Activated CD8-positive, alpha-beta memory T cell treated with anti-CD3 and anti-CD28 coated beads for 36 hours (primary cell): ENCODE measurements at regions not wholly inside any gene's neighbourhood (a gene's known extent, or its start where the extent isn't known, plus 50 kb on each side); places are given as distances from the start of the nearest gene placed in this dataset.

Experiments used
- CTCF ChIA-PET: fragments of 350-600 bp; sonication (Branson Sonifier 250); formaldehyde crosslinking; loops from one replicate; lab custom pipeline; 2021; ENCODE audit warnings: antibody characterized with exemption; lab: Charles Lee
- POLR2A ChIA-PET: fragments of 350-600 bp; sonication (Branson Sonifier 250); formaldehyde crosslinking; loops from one replicate; lab custom pipeline; 2021; ENCODE audit warnings: antibody characterized with exemption; lab: Charles Lee

- ChIA-PET CTCF (no interaction called here), POLR2A (no interaction called here)
Observed at GRCh38 chr11:109784536-109784935, 308.7 kb upstream of the ZC3H12C start.

- ChIA-PET POLR2A (no interaction called here), CTCF (no interaction called here)
Observed at GRCh38 chr11:109785198-109785597, 308.0 kb upstream of the ZC3H12C start.

- CTCF ChIA-PET = no interaction called here
- POLR2A ChIA-PET = no interaction called here
Observed at GRCh38 chr11:109785714-109786113, 307.5 kb upstream of the ZC3H12C start.

GRCh38 chr11:109788948-109789490 lies 304.2 kb upstream of the ZC3H12C start:
- CTCF ChIA-PET = no interaction called here

GRCh38 chr11:109789901-109790300 lies 303.3 kb upstream of the ZC3H12C start:
- POLR2A ChIA-PET = no interaction called here
- CTCF ChIA-PET = no interaction called here

More at GRCh38 chr11:109788948-109789490, 304.2 kb upstream of the ZC3H12C start:
- POLR2A ChIA-PET = no interaction called here

- ChIA-PET POLR2A (no interaction called here), CTCF (interaction anchor here (1.3 kb wide), 1 partner anchor 12 kb away, joined by 3 read pairs; no protein-coding TSS in a partner anchor)
Observed at GRCh38 chr11:109791337-109791736, 301.9 kb upstream of the ZC3H12C start.

GRCh38 chr11:109794501-109794900 lies 298.7 kb upstream of the ZC3H12C start:
- CTCF ChIA-PET = no interaction called here
- POLR2A ChIA-PET = no interaction called here

- CTCF ChIA-PET = no interaction called here
- POLR2A ChIA-PET = no interaction called here
Observed at GRCh38 chr11:109795234-109795633, 298.0 kb upstream of the ZC3H12C start.

GRCh38 chr11:109796253-109796652 lies 296.9 kb upstream of the ZC3H12C start:
- ChIA-PET POLR2A (no interaction called here), CTCF (no interaction called here)

- ChIA-PET POLR2A (no interaction called here), CTCF (no interaction called here)
Observed at GRCh38 chr11:109798521-109798920, 294.7 kb upstream of the ZC3H12C start.

- ChIA-PET POLR2A (no interaction called here), CTCF (no interaction called here)
Observed at GRCh38 chr11:109799604-109800003, 293.6 kb upstream of the ZC3H12C start.

GRCh38 chr11:109804911-109805310 lies 288.3 kb upstream of the ZC3H12C start:
- CTCF ChIA-PET = no interaction called here
- POLR2A ChIA-PET = no interaction called here

- CTCF ChIA-PET = no interaction called here
Observed at GRCh38 chr11:109806205-109806604, 287.0 kb upstream of the ZC3H12C start.

GRCh38 chr11:109808569-109808968 lies 284.6 kb upstream of the ZC3H12C start:
- CTCF ChIA-PET = no interaction called here
- POLR2A ChIA-PET = no interaction called here

More at GRCh38 chr11:109806205-109806604, 287.0 kb upstream of the ZC3H12C start:
- POLR2A ChIA-PET = no interaction called here

GRCh38 chr11:109814824-109815223 lies 278.4 kb upstream of the ZC3H12C start:
- POLR2A ChIA-PET = no interaction called here
- CTCF ChIA-PET = no interaction called here

- POLR2A ChIA-PET = no interaction called here
- CTCF ChIA-PET = no interaction called here
Observed at GRCh38 chr11:109815500-109816150, 277.6 kb upstream of the ZC3H12C start.

GRCh38 chr11:109818290-109818689 lies 274.9 kb upstream of the ZC3H12C start:
- POLR2A ChIA-PET = no interaction called here
- CTCF ChIA-PET = no interaction called here

- ChIA-PET POLR2A (no interaction called here), CTCF (no interaction called here)
Observed at GRCh38 chr11:109819410-109819809, 273.8 kb upstream of the ZC3H12C start.

- ChIA-PET POLR2A (no interaction called here), CTCF (no interaction called here)
Observed at GRCh38 chr11:109821511-109821910, 271.7 kb upstream of the ZC3H12C start.

GRCh38 chr11:109822436-109823102 lies 270.6 kb upstream of the ZC3H12C start:
- CTCF ChIA-PET = no interaction called here
- POLR2A ChIA-PET = no interaction called here

- CTCF ChIA-PET = no interaction called here
- POLR2A ChIA-PET = no interaction called here
Observed at GRCh38 chr11:109828387-109828786, 264.8 kb upstream of the ZC3H12C start.
